Erythroblast (primary cell): ENCODE measurements at regions not wholly inside any gene's neighbourhood (a gene's known extent, or its start where the extent isn't known, plus 50 kb on each side); places are given as distances from the start of the nearest gene placed in this dataset.

Experiments used
- GATA1 ChIP-seq: IDR thresholded peaks from 2 replicates; pipeline ENCODE4 v1.6.1; 2011; ENCODE audit warnings: low read depth, mild to moderate bottlenecking, control low read depth, low read length, moderate library complexity
- POLR2A ChIP-seq: IDR thresholded peaks from 2 replicates; pipeline ENCODE4 v1.6.1; 2011; ENCODE audit warnings: mild to moderate bottlenecking, low read length

GRCh38 chr1:83101406-83101805, 897.5 kb downstream of the TTLL7 start:
- TF ChIP-seq POLR2A, result no peak
- no peak for TF ChIP-seq GATA1
